ENCODE measurements at regions not wholly inside any gene's neighbourhood (a gene's known extent, or its start where the extent isn't known, plus 50 kb on each side); places are given as distances from the start of the nearest gene placed in this dataset.

DNA sequence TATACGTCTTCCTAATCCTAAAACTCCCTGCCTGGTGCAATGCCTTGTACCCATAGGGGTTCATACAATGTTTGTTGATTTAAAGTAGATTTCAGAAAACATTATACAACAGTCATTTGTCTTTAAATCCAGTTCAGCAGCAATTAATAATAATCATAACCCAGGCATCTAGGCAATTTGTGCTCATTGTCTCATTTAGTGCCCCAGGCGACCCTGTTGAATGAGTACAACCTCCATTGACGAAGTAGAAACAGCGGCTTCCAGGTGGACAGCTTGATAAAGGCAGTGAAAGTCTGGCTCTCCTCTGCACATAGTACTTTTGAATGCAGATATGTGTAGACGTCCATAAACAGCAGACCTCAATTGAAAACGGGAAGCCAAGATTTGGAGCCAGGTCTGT is 82.9 kb upstream of the CPM start:
- Mint-ChIP-seq H3K27ac (no peak overlapping the region), H3K4me3 (no peak overlapping the region), H3K9me3 (no peaks in the 10 kb centered on the region), H3K4me1 (no peaks in the 10 kb centered on the region), H3K36me3 (ENCODE audit: low read depth) (no peaks in the 10 kb centered on the region), H3K27me3 (peaks cover 9% of the 10 kb centered on the region)
- POLR2A ChIA-PET: no interaction called here
- no peak for DNase-seq
- CTCF ChIA-PET: no interaction called here

DNA sequence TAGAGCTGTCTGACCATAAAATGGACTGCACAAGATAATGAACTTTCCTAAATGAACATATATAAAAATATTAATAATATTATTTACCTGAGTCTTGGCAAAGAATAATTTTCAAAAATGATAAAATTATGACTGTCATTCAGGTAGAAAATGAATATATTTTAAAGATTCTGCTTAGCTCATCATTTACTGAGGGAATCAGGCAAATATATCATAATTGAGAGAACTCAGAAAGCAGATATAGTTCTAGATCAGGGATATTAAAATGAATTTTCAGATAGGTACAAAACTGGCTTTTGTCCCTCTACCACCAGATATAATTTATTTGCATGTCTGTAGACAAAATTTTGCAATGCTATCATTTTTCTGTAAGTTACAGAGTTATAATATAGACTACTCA is 86.1 kb upstream of the CPM start:
- no peaks in the 10 kb centered on the region for H3K9me3 Mint-ChIP-seq
- DNase-seq: no peak
- H3K4me3 Mint-ChIP-seq: no peak overlapping the region
- H3K36me3 Mint-ChIP-seq (ENCODE audit: low read depth): no peaks in the 10 kb centered on the region
- no peaks in the 10 kb centered on the region for H3K4me1 Mint-ChIP-seq
- H3K27ac Mint-ChIP-seq: no peak overlapping the region
- ChIA-PET POLR2A (no interaction called here), CTCF (no interaction called here)
- H3K27me3 Mint-ChIP-seq: peaks cover 15% of the 10 kb centered on the region

- H3K36me3 Mint-ChIP-seq (ENCODE audit: low read depth): no peaks in the 10 kb centered on the region
- POLR2A ChIA-PET: no interaction called here
- no peak for DNase-seq
- no peak overlapping the region for H3K27ac Mint-ChIP-seq
- no peaks in the 10 kb centered on the region for H3K4me1 Mint-ChIP-seq
- CTCF ChIA-PET: no interaction called here
- H3K27me3 Mint-ChIP-seq: peaks cover 19% of the 10 kb centered on the region
- no peaks in the 10 kb centered on the region for H3K9me3 Mint-ChIP-seq
- no peak overlapping the region for H3K4me3 Mint-ChIP-seq
These were observed 86.9 kb upstream of the CPM start for GRCh38 chr12:69019910-69020309.

GRCh38 chr12:69022674-69023073 is 89.7 kb upstream of the CPM start:
- H3K9me3 Mint-ChIP-seq: no peaks in the 10 kb centered on the region
- no peak overlapping the region for H3K27ac Mint-ChIP-seq
- H3K36me3 Mint-ChIP-seq (ENCODE audit: low read depth): no peaks in the 10 kb centered on the region
- H3K27me3 Mint-ChIP-seq: peaks cover 28% of the 10 kb centered on the region
- DNase-seq: no peak
- ChIA-PET POLR2A (no interaction called here), CTCF (no interaction called here)
- no peaks in the 10 kb centered on the region for H3K4me1 Mint-ChIP-seq
- H3K4me3 Mint-ChIP-seq: no peak overlapping the region

GRCh38 chr12:69023840-69024239 is 90.9 kb upstream of the CPM start:
- CTCF ChIA-PET: no interaction called here
- DNase-seq: no peak
- H3K4me1 Mint-ChIP-seq: no peaks in the 10 kb centered on the region
- no peak overlapping the region for H3K4me3 Mint-ChIP-seq
- no peak overlapping the region for H3K27ac Mint-ChIP-seq
- POLR2A ChIA-PET: no interaction called here
- H3K36me3 Mint-ChIP-seq (ENCODE audit: low read depth): no peaks in the 10 kb centered on the region
- no peaks in the 10 kb centered on the region for H3K9me3 Mint-ChIP-seq
- H3K27me3 Mint-ChIP-seq: peaks cover 31% of the 10 kb centered on the region

DNA sequence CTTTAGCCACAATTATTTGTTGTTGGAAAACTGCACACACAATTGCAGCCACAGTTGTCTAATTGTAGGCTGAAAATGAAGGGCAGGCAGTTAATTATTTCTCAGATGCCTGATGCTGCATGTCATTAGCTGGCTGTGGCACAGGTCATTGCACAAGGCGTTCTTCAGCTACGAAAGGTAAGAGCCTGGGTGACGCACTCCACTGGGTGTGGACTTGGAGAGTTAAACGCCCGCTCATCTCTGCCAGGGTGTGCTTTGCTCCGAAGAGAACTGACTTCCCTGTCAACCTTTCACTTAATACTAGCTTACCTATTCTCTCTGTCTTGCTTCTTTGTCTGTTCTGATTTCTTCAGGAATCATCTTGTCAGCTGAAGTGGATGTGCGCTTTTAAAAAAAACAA is 91.4 kb upstream of the CPM start:
- ChIA-PET POLR2A (no interaction called here), CTCF (no interaction called here)
- Mint-ChIP-seq H3K27ac (no peak overlapping the region), H3K4me1 (no peaks in the 10 kb centered on the region), H3K9me3 (no peaks in the 10 kb centered on the region), H3K4me3 (no peak overlapping the region), H3K27me3 (peaks cover 33% of the 10 kb centered on the region), H3K36me3 (ENCODE audit: low read depth) (no peaks in the 10 kb centered on the region)
- no peak for DNase-seq

DNA sequence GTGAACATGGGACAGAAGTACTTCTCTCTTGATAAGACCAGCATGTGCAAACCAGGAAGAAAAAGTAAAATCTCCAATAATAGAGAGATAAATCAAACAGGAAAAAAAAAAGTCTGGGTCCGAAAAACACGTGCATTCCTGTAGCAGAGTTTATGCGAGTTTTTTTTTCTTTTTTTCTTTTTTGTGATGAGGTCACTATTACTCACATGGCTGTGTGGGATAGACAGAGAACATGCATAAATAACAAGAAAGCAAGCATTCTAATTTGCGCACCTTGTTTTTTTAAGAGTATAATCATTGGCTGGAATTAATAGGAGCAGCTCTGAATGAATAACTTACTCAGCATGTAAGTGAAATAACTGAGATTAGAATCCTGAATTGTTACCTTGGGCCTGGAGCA is 91.9 kb upstream of the CPM start:
- H3K4me1 Mint-ChIP-seq: no peaks in the 10 kb centered on the region
- no peak overlapping the region for H3K27ac Mint-ChIP-seq
- POLR2A ChIA-PET: no interaction called here
- CTCF ChIA-PET: no interaction called here
- no peak for DNase-seq
- no peaks in the 10 kb centered on the region for H3K9me3 Mint-ChIP-seq
- peaks cover 33% of the 10 kb centered on the region for H3K27me3 Mint-ChIP-seq
- H3K36me3 Mint-ChIP-seq (ENCODE audit: low read depth): no peaks in the 10 kb centered on the region
- no peak overlapping the region for H3K4me3 Mint-ChIP-seq

DNA sequence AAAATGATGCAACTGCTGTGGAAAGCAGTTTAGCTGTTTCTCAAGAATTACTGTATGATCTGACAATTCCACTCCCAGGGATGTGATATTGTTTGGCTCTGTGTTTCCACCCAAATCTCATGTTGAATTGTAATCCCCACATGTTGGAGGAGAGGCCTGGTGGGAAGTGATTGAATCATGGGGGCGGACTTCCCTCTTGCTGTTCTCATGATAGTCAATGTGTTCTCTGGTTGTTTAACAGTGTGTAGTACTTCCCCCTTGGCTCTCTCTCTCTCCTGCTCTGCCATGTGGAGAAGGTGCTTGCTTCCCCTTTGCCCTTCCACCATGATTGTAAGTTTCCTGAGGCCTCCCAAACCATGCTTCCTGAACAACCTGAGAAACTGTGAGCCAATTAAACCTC is 93.4 kb upstream of the CPM start:
- Mint-ChIP-seq H3K27me3 (peaks cover 33% of the 10 kb centered on the region), H3K9me3 (no peaks in the 10 kb centered on the region), H3K4me1 (no peaks in the 10 kb centered on the region), H3K27ac (no peak overlapping the region), H3K4me3 (no peak overlapping the region), H3K36me3 (ENCODE audit: low read depth) (no peaks in the 10 kb centered on the region)
- ChIA-PET POLR2A (no interaction called here), CTCF (no interaction called here)
- DNase-seq: no peak

GRCh38 chr12:69027411-69027881 is 94.5 kb upstream of the CPM start:
- peaks cover 33% of the 10 kb centered on the region for H3K27me3 Mint-ChIP-seq
- H3K4me1 Mint-ChIP-seq: no peaks in the 10 kb centered on the region
- DNase-seq: no peak
- no peak overlapping the region for H3K4me3 Mint-ChIP-seq
- no peaks in the 10 kb centered on the region for H3K36me3 Mint-ChIP-seq (ENCODE audit: low read depth)
- H3K9me3 Mint-ChIP-seq: no peaks in the 10 kb centered on the region
- POLR2A ChIA-PET: no interaction called here
- H3K27ac Mint-ChIP-seq: no peak overlapping the region
- CTCF ChIA-PET: interaction anchor here (0.6 kb wide), 1 partner anchor 330 kb away, joined by 3 read pairs; no protein-coding TSS in a partner anchor

DNA sequence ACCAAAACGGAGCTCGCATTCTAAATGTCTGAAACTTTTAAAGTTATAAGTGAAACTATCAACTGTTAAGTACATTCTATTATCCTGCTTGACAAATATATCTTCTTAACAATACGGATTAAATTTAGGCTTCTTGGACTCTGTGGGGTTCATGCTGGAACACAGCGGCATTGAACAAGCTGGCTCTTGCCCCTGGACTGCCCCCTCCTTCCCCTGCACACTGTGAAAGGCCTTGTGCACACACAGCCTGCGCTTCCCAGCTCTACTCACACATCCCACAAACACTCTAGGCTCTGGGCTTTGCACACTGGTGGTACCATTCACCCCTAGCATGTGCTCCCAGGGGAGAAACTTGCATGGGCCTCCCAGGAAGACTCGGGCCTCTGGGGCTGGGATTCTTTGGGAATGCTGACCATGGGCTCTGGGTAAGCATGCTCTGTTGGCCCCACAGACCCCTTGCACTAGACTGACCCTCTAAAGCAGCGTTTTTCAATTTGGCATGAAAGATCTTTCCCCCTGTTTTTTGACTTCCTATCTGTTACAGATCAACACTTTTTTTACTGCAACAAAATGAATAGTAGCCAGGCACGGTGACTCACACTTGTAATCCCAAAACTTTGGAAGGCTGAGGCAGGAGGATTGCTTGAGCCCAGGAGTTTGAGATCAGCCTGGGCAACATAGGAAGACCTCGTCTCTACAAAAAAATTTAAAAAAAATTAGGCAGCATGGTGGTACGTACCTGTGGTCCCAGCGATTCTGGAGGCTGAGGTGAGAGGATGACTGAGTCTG is 96.2 kb upstream of the CPM start:
- POLR2A ChIA-PET: no interaction called here
- no peaks in the 10 kb centered on the region for H3K9me3 Mint-ChIP-seq
- peaks cover 27% of the 10 kb centered on the region for H3K27me3 Mint-ChIP-seq
- CTCF ChIA-PET: no interaction called here
- no peaks in the 10 kb centered on the region for H3K36me3 Mint-ChIP-seq (ENCODE audit: low read depth)
- no peak overlapping the region for H3K4me3 Mint-ChIP-seq
- no peak overlapping the region for H3K27ac Mint-ChIP-seq
- H3K4me1 Mint-ChIP-seq: no peaks in the 10 kb centered on the region
- DNase-seq: no peak

- H3K4me1 Mint-ChIP-seq: no peaks in the 10 kb centered on the region
- H3K27me3 Mint-ChIP-seq: peaks cover 21% of the 10 kb centered on the region
- H3K4me3 Mint-ChIP-seq: no peak overlapping the region
- ChIA-PET CTCF (no interaction called here), POLR2A (no interaction called here)
- no peaks in the 10 kb centered on the region for H3K36me3 Mint-ChIP-seq (ENCODE audit: low read depth)
- no peak overlapping the region for H3K27ac Mint-ChIP-seq
- no peak for DNase-seq
- H3K9me3 Mint-ChIP-seq: no peaks in the 10 kb centered on the region
These were observed 97.3 kb upstream of the CPM start for GRCh38 chr12:69030321-69030720.

GRCh38 chr12:69036533-69036932 is 103.6 kb upstream of the CPM start:
- DNase-seq: no peak
- Mint-ChIP-seq H3K4me3 (no peak overlapping the region), H3K27ac (no peak overlapping the region), H3K36me3 (ENCODE audit: low read depth) (no peaks in the 10 kb centered on the region), H3K27me3 (peaks cover 2% of the 10 kb centered on the region), H3K9me3 (no peaks in the 10 kb centered on the region), H3K4me1 (no peaks in the 10 kb centered on the region)
- CTCF ChIA-PET: no interaction called here
- POLR2A ChIA-PET: no interaction called here

- H3K36me3 Mint-ChIP-seq (ENCODE audit: low read depth): no peaks in the 10 kb centered on the region
- CTCF ChIA-PET: no interaction called here
- H3K27me3 Mint-ChIP-seq: peaks cover 2% of the 10 kb centered on the region
- H3K27ac Mint-ChIP-seq: no peak overlapping the region
- no peak overlapping the region for H3K4me3 Mint-ChIP-seq
- H3K4me1 Mint-ChIP-seq: no peaks in the 10 kb centered on the region
- no peaks in the 10 kb centered on the region for H3K9me3 Mint-ChIP-seq
- POLR2A ChIA-PET: no interaction called here
- DNase-seq: no peak
These were observed 104.0 kb upstream of the CPM start for GRCh38 chr12:69036999-69037398.

DNA sequence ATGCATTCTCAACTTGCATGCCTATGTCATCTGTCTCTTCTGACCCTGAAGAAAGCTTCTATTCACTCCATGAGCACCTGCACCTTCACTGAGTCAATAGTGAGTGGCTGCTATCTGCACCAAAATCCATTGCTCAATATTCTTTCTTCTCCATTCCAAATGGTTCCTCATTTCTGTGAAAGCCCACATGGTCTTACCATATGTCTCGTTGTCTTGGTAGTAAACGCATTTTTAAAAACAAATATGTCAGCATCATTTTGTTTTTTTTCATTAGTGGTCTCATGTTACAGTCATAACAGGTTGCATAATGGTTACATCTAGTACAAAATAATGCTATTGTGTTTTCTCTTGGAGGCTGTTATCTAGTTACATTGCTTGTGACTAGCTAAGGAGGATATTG is 106.9 kb upstream of the CPM start:
- H3K27me3 Mint-ChIP-seq: peaks cover 3% of the 10 kb centered on the region
- H3K9me3 Mint-ChIP-seq: no peaks in the 10 kb centered on the region
- no peak overlapping the region for H3K4me3 Mint-ChIP-seq
- no peaks in the 10 kb centered on the region for H3K4me1 Mint-ChIP-seq
- no peaks in the 10 kb centered on the region for H3K36me3 Mint-ChIP-seq (ENCODE audit: low read depth)
- ChIA-PET POLR2A (no interaction called here), CTCF (no interaction called here)
- H3K27ac Mint-ChIP-seq: no peak overlapping the region
- no peak for DNase-seq

Measured in activated CD4-positive, alpha-beta memory T cell treated with anti-CD3 and anti-CD28 coated beads, Interleukin-2, amount 10 ng/mL, durations not matched to agents 7 days and 5 days (primary cell).